ENCODE measurements at regions not wholly inside any gene's neighbourhood (a gene's known extent, or its start where the extent isn't known, plus 50 kb on each side); places are given as distances from the start of the nearest gene placed in this dataset.

DNA sequence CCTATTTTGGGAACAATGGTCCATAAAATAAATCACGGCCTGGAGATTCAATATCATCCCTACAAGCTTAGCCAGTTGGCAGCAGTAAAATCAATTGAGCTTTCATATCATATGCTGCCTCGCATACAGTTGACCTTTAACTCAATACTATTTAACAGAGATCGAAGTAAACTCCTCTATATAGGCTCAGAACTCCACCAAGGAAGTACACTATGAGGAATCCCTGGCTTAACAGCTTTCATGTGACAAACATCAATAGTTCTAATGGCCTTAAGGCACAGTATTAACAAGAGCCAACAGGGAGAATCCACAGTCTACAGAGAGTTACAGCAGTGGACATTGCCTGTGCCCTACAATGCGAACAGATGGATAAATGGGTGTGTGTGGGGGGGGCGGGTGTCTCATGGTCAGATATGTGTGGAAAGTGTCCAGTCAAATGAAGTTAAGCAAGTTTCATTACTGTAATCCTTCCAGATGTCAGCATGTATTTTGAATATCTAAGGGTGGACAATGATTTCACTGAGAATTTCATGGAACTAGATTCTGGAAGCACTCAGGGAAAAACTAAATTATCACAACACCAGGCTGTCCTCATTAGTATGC is 98.2 kb upstream of the FAM9B start:
- TF ChIP-seq EP300 (IDR thresholded peaks at IDR 0.05) (no peak), POLR2A (IDR thresholded peaks at IDR 0.05) (no peak)
- TF ChIP-seq, protein P1, sequence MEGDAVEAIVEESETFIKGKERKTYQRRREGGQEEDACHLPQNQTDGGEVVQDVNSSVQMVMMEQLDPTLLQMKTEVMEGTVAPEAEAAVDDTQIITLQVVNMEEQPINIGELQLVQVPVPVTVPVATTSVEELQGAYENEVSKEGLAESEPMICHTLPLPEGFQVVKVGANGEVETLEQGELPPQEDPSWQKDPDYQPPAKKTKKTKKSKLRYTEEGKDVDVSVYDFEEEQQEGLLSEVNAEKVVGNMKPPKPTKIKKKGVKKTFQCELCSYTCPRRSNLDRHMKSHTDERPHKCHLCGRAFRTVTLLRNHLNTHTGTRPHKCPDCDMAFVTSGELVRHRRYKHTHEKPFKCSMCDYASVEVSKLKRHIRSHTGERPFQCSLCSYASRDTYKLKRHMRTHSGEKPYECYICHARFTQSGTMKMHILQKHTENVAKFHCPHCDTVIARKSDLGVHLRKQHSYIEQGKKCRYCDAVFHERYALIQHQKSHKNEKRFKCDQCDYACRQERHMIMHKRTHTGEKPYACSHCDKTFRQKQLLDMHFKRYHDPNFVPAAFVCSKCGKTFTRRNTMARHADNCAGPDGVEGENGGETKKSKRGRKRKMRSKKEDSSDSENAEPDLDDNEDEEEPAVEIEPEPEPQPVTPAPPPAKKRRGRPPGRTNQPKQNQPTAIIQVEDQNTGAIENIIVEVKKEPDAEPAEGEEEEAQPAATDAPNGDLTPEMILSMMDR (IDR thresholded peaks at IDR 0.05) = no peak
